Panc1 (cell line): ENCODE measurements at regions not wholly inside any gene's neighbourhood (a gene's known extent, or its start where the extent isn't known, plus 50 kb on each side); places are given as distances from the start of the nearest gene placed in this dataset.

ENCODE experiments used
- ATAC-seq: fragments of 200-7000 bp; cut with Tn5 transposase; 2 replicates; pipeline ENCODE4 v1.9.1; 2020; ENCODE audit warnings: mild to moderate bottlenecking, moderate library complexity
- BruUV-seq: library from RNA; stranded (reverse); fragments of 400-500 nt; replicated peaks from 2 replicates; lab custom pipeline; 2021; lab: Mats Ljungman, UMichigan
- CTCF ChIA-PET: fragments of 300-600 bp; sonication (Branson Sonifier 250); formaldehyde crosslinking; loops from one replicate; lab custom pipeline; 2022; ENCODE audit warnings: antibody characterized with exemption; lab: Charles Lee
- POLR2A ChIA-PET: fragments of 300-600 bp; sonication (Branson Sonifier 250); formaldehyde crosslinking; loops from one replicate; lab custom pipeline; 2022; ENCODE audit warnings: antibody characterized with exemption; lab: Charles Lee
- DNase-seq: peaks from one replicate; pipeline ENCODE4 v3.0.0-alpha.2; 2010; ENCODE audit warnings: low read depth, low spot score
- H3K27ac ChIP-seq: 2 replicates; pipeline ENCODE4 v1.5.1; 2011; ENCODE audit warnings: mild to moderate bottlenecking, low read length, inconsistent platforms
- H3K27me3 ChIP-seq: fragments of 200-500 bp; sonication (Bioruptor generic); 2 replicates; pipeline ENCODE4 v1.6.0; 2014; ENCODE audit warnings: low read length, inconsistent platforms; ENCODE audit not compliant: control insufficient read depth, insufficient read depth
- H3K36me3 ChIP-seq: fragments of 200-500 bp; sonication (Bioruptor generic); 2 replicates; pipeline ENCODE4 v1.5.1; 2014; ENCODE audit warnings: inconsistent platforms, mild to moderate bottlenecking, low read length, moderate library complexity; ENCODE audit not compliant: control insufficient read depth, insufficient read depth
- H3K4me1 ChIP-seq: 2 replicates; pipeline ENCODE4 v1.5.1; 2011; ENCODE audit warnings: inconsistent platforms, mild to moderate bottlenecking, low read length, moderate library complexity; ENCODE audit not compliant: control insufficient read depth, insufficient read depth
- H3K4me3 ChIP-seq, 2 experiments: 2 replicates each; pipeline ENCODE4 v1.5.1; 2011 to 2012; ENCODE audit warnings: low read depth in 2 of 2, low read length in 2 of 2, mild to moderate bottlenecking in 2 of 2, inconsistent platforms in 1 of 2, moderate library complexity in 1 of 2
- H3K9me3 ChIP-seq: fragments of 200-500 bp; sonication (Bioruptor generic); 2 replicates; pipeline ENCODE4 v1.5.1; 2014; ENCODE audit warnings: low read depth, mild to moderate bottlenecking, inconsistent platforms, low read length, moderate library complexity; ENCODE audit not compliant: control insufficient read depth, insufficient read depth
- CTCF ChIP-seq: fragments of 450-650 bp; IDR thresholded peaks from 2 replicates; pipeline ENCODE4 v1.5.1; 2017; ENCODE audit warnings: mild to moderate bottlenecking
- POLR2AphosphoS5 ChIP-seq: IDR thresholded peaks from 2 replicates; pipeline ENCODE4 v1.6.1; 2012; ENCODE audit warnings: mild to moderate bottlenecking, low read depth, low read length, moderate library complexity
- REST ChIP-seq, 2 experiments: IDR thresholded peaks; 2 replicates each; pipeline ENCODE4 v1.6.1; 2011 to 2012; ENCODE audit warnings: low read depth in 2 of 2, control low read depth in 1 of 2, low read length in 1 of 2, mild to moderate bottlenecking in 1 of 2, moderate library complexity in 1 of 2; ENCODE audit not compliant: insufficient read depth in 1 of 2
- SIN3A ChIP-seq: IDR thresholded peaks from 2 replicates; pipeline ENCODE4 v1.6.1; 2012; ENCODE audit warnings: low read depth, mild to moderate bottlenecking, low read length, moderate library complexity, borderline replicate concordance; ENCODE audit not compliant: insufficient read depth
- TCF7L2 ChIP-seq: IDR thresholded peaks from 2 replicates; pipeline ENCODE4 v1.6.1; 2011; ENCODE audit warnings: mild to moderate bottlenecking, low read depth, low read length, inconsistent platforms
- in situ Hi-C: cut with HindIII; loops from 2 replicates; pipeline ENCODE4 v1.10.0; 2016; ENCODE audit warnings: low sequenced_read_pairs, low pct_unique_long_range_greater_than_20kb
- intact Hi-C: fragments of 100-400 bp; cut with micrococcal nuclease; formaldehyde crosslinking; loops from one replicate; pipeline ENCODE4 v1.10.0; 2022; ENCODE audit not compliant: unreplicated experiment

DNA sequence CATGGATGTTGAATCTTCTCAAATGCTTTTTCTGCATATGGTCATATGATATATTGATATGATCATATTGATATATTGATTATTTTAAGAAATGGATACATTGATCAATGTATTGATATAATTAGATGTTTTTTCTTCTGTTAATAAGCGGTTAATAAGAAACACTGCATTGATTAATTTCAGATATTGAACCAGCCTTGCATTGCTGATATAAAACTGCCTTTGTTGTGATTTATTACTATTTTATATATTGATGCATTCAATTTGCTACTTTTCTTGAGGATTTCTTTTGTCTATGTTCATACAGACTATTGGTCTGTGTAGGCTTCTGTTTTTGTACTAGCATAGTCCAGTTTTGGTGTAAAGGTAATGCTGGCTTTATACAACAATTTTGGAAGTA, 79.7 kb upstream of the ELN start:
- BruUV-seq = no TSS peak
- POLR2A ChIA-PET = no interaction called here
- no peak for DNase-seq

DNA sequence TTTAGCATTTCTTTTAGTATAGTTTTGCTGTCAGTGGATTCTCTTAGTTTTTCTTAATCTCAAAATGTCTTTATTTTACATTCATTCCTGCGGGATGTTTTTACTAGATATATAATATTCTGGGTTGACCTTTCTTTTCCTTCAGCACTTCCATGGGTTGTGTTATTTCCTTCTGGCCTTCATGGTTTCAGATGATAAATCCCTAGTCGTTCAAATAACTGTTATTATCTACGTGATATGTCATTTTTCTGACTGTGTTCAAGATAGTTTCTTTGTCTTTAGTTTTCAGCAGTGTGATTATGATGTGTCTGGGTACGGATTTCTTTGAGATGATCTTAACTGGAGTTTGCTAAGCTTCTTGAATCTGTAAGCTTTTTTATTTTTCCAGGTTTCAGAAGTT, 75.7 kb upstream of the ELN start:
- in situ Hi-C loops (no loop called here), intact Hi-C loops (no loop called here)
- no peaks in the 10 kb centered on the region for H3K27me3 ChIP-seq

More for the DNA sequence above, 79.7 kb upstream of the ELN start:
- H3K4me3 ChIP-seq = no peak overlapping the region
- TF ChIP-seq TCF7L2 (no peak), SIN3A (no peak), CTCF (no peak), REST (IDR thresholded peaks at IDR 0.05; ENCODE audit: insufficient read depth in 1 of 2, low read depth in 2 of 2, low read length in 1 of 2) (no peak), POLR2AphosphoS5 (no peak)
- H3K36me3 ChIP-seq = no peaks in the 10 kb centered on the region
- H3K4me1 ChIP-seq = no peaks in the 10 kb centered on the region
- in situ Hi-C loops (no loop called here), intact Hi-C loops (no loop called here)
- H3K9me3 ChIP-seq = 0 out of 2 replicates have a peak, but pooled peaks cover 5% of the 10 kb centered on the region
- H3K27ac ChIP-seq = no peak overlapping the region
- ATAC-seq = no peak
- CTCF ChIA-PET = no interaction called here
- H3K27me3 ChIP-seq = no peaks in the 10 kb centered on the region

More for the DNA sequence above, 75.7 kb upstream of the ELN start:
- DNase-seq = no peak
- TF ChIP-seq TCF7L2 (no peak), POLR2AphosphoS5 (no peak), REST (IDR thresholded peaks at IDR 0.05; ENCODE audit: insufficient read depth in 1 of 2, low read depth in 2 of 2, low read length in 1 of 2) (no peak), CTCF (no peak), SIN3A (no peak)
- no peak for ATAC-seq
- H3K9me3 ChIP-seq = 0 out of 2 replicates have a peak, but pooled peaks cover 2% of the 10 kb centered on the region
- H3K4me3 ChIP-seq = no peak overlapping the region
- H3K27ac ChIP-seq = no peak overlapping the region
- H3K36me3 ChIP-seq = no peaks in the 10 kb centered on the region
- ChIA-PET POLR2A (no interaction called here), CTCF (no interaction called here)
- H3K4me1 ChIP-seq = no peaks in the 10 kb centered on the region
- BruUV-seq = no TSS peak
